A673 (cell line): ENCODE measurements at regions not wholly inside any gene's neighbourhood (a gene's known extent, or its start where the extent isn't known, plus 50 kb on each side); places are given as distances from the start of the nearest gene placed in this dataset.

ENCODE experiments used
- BruUV-seq: library from RNA; stranded (reverse); fragments of 400-500 nt; replicated peaks from 2 replicates; lab custom pipeline; 2021; lab: Mats Ljungman, UMichigan
- CTCF ChIA-PET: fragments of 300-600 bp; sonication (Branson Sonifier 250); formaldehyde crosslinking; loops from one replicate; lab custom pipeline; 2022; ENCODE audit warnings: antibody characterized with exemption; lab: Charles Lee
- POLR2A ChIA-PET: fragments of 300-600 bp; sonication (Branson Sonifier 250); formaldehyde crosslinking; loops from one replicate; lab custom pipeline; 2022; ENCODE audit warnings: antibody characterized with exemption; ENCODE audit not compliant: low non-redundant PET; lab: Charles Lee
- DNase-seq: peaks from one replicate; pipeline ENCODE4 v3.0.0-alpha.2; 2015; ENCODE audit warnings: low spot score
- H3K27ac ChIP-seq: fragments of 200-600 bp; sonication (generic); 2 replicates; pipeline ENCODE4 v1.5.1; 2016; ENCODE audit warnings: mixed run types, low read depth, mild to moderate bottlenecking, mixed read lengths, antibody characterized with exemption, low read length; ENCODE audit not compliant: poor library complexity, severe bottlenecking
- H3K27me3 ChIP-seq: fragments of 200-600 bp; sonication (generic); replicated peaks from 2 replicates; pipeline ENCODE4 v1.6.1; 2017; ENCODE audit warnings: mixed run types, low read depth, mild to moderate bottlenecking, mixed read lengths, antibody characterized with exemption, low read length; ENCODE audit not compliant: insufficient read depth, poor library complexity
- H3K36me3 ChIP-seq: fragments of 200-600 bp; sonication (generic); 2 replicates; pipeline ENCODE4 v1.6.1; 2016; ENCODE audit warnings: mixed run types, mild to moderate bottlenecking, mixed read lengths, antibody characterized with exemption, low read length; ENCODE audit not compliant: insufficient read depth, poor library complexity, severe bottlenecking
- H3K4me1 ChIP-seq: fragments of 200-600 bp; sonication (generic); 2 replicates; pipeline ENCODE4 v1.6.1; 2017; ENCODE audit warnings: mixed run types, mild to moderate bottlenecking, mixed read lengths, antibody characterized with exemption, low read length; ENCODE audit not compliant: insufficient read depth, poor library complexity, severe bottlenecking
- H3K4me3 ChIP-seq: fragments of 200-600 bp; sonication (generic); 2 replicates; pipeline ENCODE4 v1.5.1; 2016; ENCODE audit warnings: low read depth, mixed run types, mild to moderate bottlenecking, mixed read lengths, low read length; ENCODE audit not compliant: poor library complexity, severe bottlenecking
- H3K9me3 ChIP-seq: fragments of 200-600 bp; sonication (generic); 2 replicates; pipeline ENCODE4 v1.6.1; 2016; ENCODE audit warnings: mixed run types, low read depth, mild to moderate bottlenecking, mixed read lengths, antibody characterized with exemption, low read length; ENCODE audit not compliant: poor library complexity, severe bottlenecking
- CTCF ChIP-seq: fragments of 300-800, 200-600 bp; sonication (generic); conservative IDR thresholded peaks from 2 replicates; pipeline ENCODE4 v1.5.1; 2017; ENCODE audit warnings: low read depth, mild to moderate bottlenecking, antibody characterized with exemption, low read length, moderate library complexity, mixed read lengths
- EZH2 ChIP-seq: fragments of 200-600 bp; sonication (generic); IDR thresholded peaks from 2 replicates; pipeline ENCODE4 v1.6.1; 2017; ENCODE audit warnings: borderline replicate concordance, low read depth, mild to moderate bottlenecking, mixed read lengths, antibody characterized with exemption, low read length; ENCODE audit not compliant: poor library complexity, severe bottlenecking
- intact Hi-C: fragments of 100-400 bp; cut with micrococcal nuclease; formaldehyde crosslinking; loops from one replicate; pipeline ENCODE4 v1.10.0; 2022; ENCODE audit not compliant: unreplicated experiment

DNA sequence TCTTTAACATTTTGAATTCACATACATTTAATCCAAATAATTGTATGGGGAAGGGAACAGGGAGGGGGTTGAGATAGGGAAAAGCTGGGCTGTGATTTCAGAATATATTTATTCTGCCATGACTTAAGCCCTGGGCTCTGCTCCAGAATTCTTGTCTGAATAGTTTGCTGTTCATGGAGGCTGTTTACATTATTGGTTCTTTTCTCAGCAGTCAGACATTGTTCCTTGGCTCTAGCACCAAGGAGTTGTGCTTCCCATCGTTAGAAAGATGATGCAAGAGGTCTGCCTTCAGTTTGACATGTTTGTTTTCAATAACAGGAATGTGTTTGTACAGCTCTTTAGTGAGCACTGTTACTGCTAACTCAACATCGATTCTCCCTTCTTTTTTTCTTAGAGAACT, 198.8 kb upstream of the CDYL start:
- Histone ChIP-seq H3K4me1 (no peaks in the 10 kb centered on the region), H3K27me3 (no peaks in the 10 kb centered on the region), H3K9me3 (no peaks in the 10 kb centered on the region), H3K36me3 (no peaks in the 10 kb centered on the region), H3K27ac (no peak overlapping the region), H3K4me3 (no peak overlapping the region)
- ChIA-PET POLR2A (interaction anchor here (0.7 kb wide), 1 partner anchor 41 kb away, joined by 3 read pairs; no protein-coding TSS in a partner anchor), CTCF (no interaction called here)
- intact Hi-C loops, result no loop called here
- TF ChIP-seq CTCF, result no peak
- TF ChIP-seq EZH2, result no peak
- no peak for DNase-seq
- BruUV-seq, result no TSS peak

- intact Hi-C loops, result no loop called here
- no peaks in the 10 kb centered on the region for H3K4me1 ChIP-seq
- H3K4me3 ChIP-seq, result no peak overlapping the region
- CTCF ChIA-PET, result no interaction called here
- no TSS peak for BruUV-seq
- H3K9me3 ChIP-seq, result peaks cover 12% of the 10 kb centered on the region
- POLR2A ChIA-PET, result no interaction called here
- no peak overlapping the region for H3K27ac ChIP-seq
- DNase-seq, result no peak
- H3K36me3 ChIP-seq, result no peaks in the 10 kb centered on the region
- TF ChIP-seq EZH2, result no peak
- no peak for TF ChIP-seq CTCF
- no peaks in the 10 kb centered on the region for H3K27me3 ChIP-seq
Observed at GRCh38 chr6:4575714-4576113, 200.5 kb upstream of the CDYL start.

DNA sequence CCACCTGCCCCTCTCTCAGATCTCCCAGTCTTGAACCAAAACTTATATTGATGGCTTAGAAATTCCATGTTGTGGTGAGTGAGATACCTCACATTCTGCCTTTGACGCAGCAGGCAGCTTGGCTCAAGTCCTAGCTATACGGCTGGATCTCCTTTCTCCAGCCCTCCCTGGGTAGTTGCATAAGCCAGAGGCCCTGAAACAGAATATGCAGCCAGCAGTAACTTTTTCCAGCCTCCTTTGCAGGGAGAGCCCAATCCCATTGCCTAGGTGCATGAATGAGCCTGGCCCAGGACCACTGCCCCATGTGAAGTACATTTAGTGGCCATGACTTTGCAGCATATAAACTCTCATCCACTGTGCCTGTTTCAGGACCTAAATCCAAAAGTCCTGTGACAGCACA, 202.2 kb upstream of the CDYL start:
- H3K4me3 ChIP-seq, result no peak overlapping the region
- no peak for DNase-seq
- no TSS peak for BruUV-seq
- intact Hi-C loops, result no loop called here
- no peak overlapping the region for H3K27ac ChIP-seq
- no peaks in the 10 kb centered on the region for H3K36me3 ChIP-seq
- H3K4me1 ChIP-seq, result no peaks in the 10 kb centered on the region
- H3K27me3 ChIP-seq, result no peaks in the 10 kb centered on the region
- TF ChIP-seq EZH2 (no peak), CTCF (no peak)
- ChIA-PET CTCF (no interaction called here), POLR2A (no interaction called here)
- peaks cover 12% of the 10 kb centered on the region for H3K9me3 ChIP-seq
